ENCODE measurements at regions not wholly inside any gene's neighbourhood (a gene's known extent, or its start where the extent isn't known, plus 50 kb on each side); places are given as distances from the start of the nearest gene placed in this dataset.
A peak's percentile ranks its signal among the peaks of the same experiment; 100 is the strongest.

- no peak for DNase-seq
Measured at GRCh38 chr15:47950447-47950846, 170.3 kb upstream of the SLC24A5 start.

GRCh38 chr15:47951781-47952180 lies 169.0 kb upstream of the SLC24A5 start:
- no peak for DNase-seq

GRCh38 chr15:47954196-47954595 lies 166.6 kb upstream of the SLC24A5 start:
- DNase-seq = no peak

GRCh38 chr15:47955021-47955420 lies 165.8 kb upstream of the SLC24A5 start:
- DNase-seq = no peak

- DNase-seq = no peak
Measured at GRCh38 chr15:47959617-47960413, 161.0 kb upstream of the SLC24A5 start.

- no peak for DNase-seq
Measured at GRCh38 chr15:47961401-47962090, 159.2 kb upstream of the SLC24A5 start.

- peak; percentile 41 for DNase-seq
Measured at GRCh38 chr15:47963265-47963664, 157.5 kb upstream of the SLC24A5 start.

- DNase-seq = peak; percentile 26
Measured at GRCh38 chr15:47964229-47964628, 156.6 kb upstream of the SLC24A5 start.

GRCh38 chr15:47965297-47965696 lies 155.5 kb upstream of the SLC24A5 start:
- DNase-seq = no peak

- no peak for DNase-seq
Measured at GRCh38 chr15:47968593-47968992, 152.2 kb upstream of the SLC24A5 start.

GRCh38 chr15:47971637-47972036 lies 149.2 kb upstream of the SLC24A5 start:
- no peak for DNase-seq

GRCh38 chr15:47972738-47973137 lies 148.1 kb upstream of the SLC24A5 start:
- no peak for DNase-seq

- DNase-seq = no peak
Measured at GRCh38 chr15:47974724-47975123, 146.1 kb upstream of the SLC24A5 start.

GRCh38 chr15:47975427-47975826 lies 145.4 kb upstream of the SLC24A5 start:
- no peak for DNase-seq

GRCh38 chr15:47983533-47983932 lies 137.3 kb upstream of the SLC24A5 start:
- no peak for DNase-seq

- no peak for DNase-seq
Measured at GRCh38 chr15:47985568-47985967, 135.2 kb upstream of the SLC24A5 start.

- no peak for DNase-seq
Measured at GRCh38 chr15:47987461-47987860, 133.3 kb upstream of the SLC24A5 start.

GRCh38 chr15:47987908-47988532 lies 132.8 kb upstream of the SLC24A5 start:
- peak; percentile 61 for DNase-seq

GRCh38 chr15:47988564-47988963 lies 132.2 kb upstream of the SLC24A5 start:
- no peak for DNase-seq

GRCh38 chr15:47990821-47991220 lies 130.0 kb upstream of the SLC24A5 start:
- no peak for DNase-seq

- no peak for DNase-seq
Measured at GRCh38 chr15:47991357-47991756, 129.4 kb upstream of the SLC24A5 start.

GRCh38 chr15:47993051-47993450 lies 127.7 kb upstream of the SLC24A5 start:
- DNase-seq = no peak

- no peak for DNase-seq
Measured at GRCh38 chr15:47997195-47998080, 123.4 kb upstream of the SLC24A5 start.
